Osteocyte (in vitro differentiated cells): ENCODE measurements at regions not wholly inside any gene's neighbourhood (a gene's known extent, or its start where the extent isn't known, plus 50 kb on each side); places are given as distances from the start of the nearest gene placed in this dataset.

Experiments
- DNase-seq: peaks from one replicate; pipeline ENCODE4 v3.0.0; 2021; ENCODE audit warnings: mixed read lengths; ENCODE audit not compliant: unreplicated experiment; ENCODE audit errors: extremely low spot score
- H3K27ac Mint-ChIP-seq: one replicate; pipeline ENCODE4 v1.8.0; 2021; ENCODE audit warnings: mild to moderate bottlenecking, mixed read lengths; ENCODE audit not compliant: unreplicated experiment
- H3K27me3 Mint-ChIP-seq: one replicate; pipeline ENCODE4 v1.8.0; 2021; ENCODE audit warnings: mixed read lengths; ENCODE audit not compliant: unreplicated experiment
- H3K36me3 Mint-ChIP-seq: one replicate; pipeline ENCODE4 v1.8.0; 2021; ENCODE audit warnings: mixed read lengths; ENCODE audit not compliant: unreplicated experiment
- H3K4me1 Mint-ChIP-seq: one replicate; pipeline ENCODE4 v1.8.0; 2021; ENCODE audit warnings: mixed read lengths; ENCODE audit not compliant: unreplicated experiment
- H3K4me3 Mint-ChIP-seq: one replicate; pipeline ENCODE4 v1.8.0; 2021; ENCODE audit warnings: mild to moderate bottlenecking, moderate library complexity, mixed read lengths; ENCODE audit not compliant: unreplicated experiment
- H3K9me3 Mint-ChIP-seq: one replicate; pipeline ENCODE4 v1.8.0; 2021; ENCODE audit warnings: mixed read lengths; ENCODE audit not compliant: unreplicated experiment
- CTCF ChIP-seq: fragments of 200-600 bp; sonication (generic); IDR thresholded peaks from 2 replicates; pipeline ENCODE4 v1.5.0; 2021; ENCODE audit warnings: antibody characterized with exemption, mild to moderate bottlenecking, moderate library complexity

- no peak for TF ChIP-seq CTCF
- H3K27ac Mint-ChIP-seq = no peak overlapping the region
- peaks cover 3% of the 10 kb centered on the region for H3K27me3 Mint-ChIP-seq
- no peaks in the 10 kb centered on the region for H3K36me3 Mint-ChIP-seq
- no peaks in the 10 kb centered on the region for H3K9me3 Mint-ChIP-seq
- DNase-seq = no peak
- no peak overlapping the region for H3K4me3 Mint-ChIP-seq
- peaks cover 5% of the 10 kb centered on the region for H3K4me1 Mint-ChIP-seq
Observed at GRCh38 chr22:35475545-35475944, 65.1 kb upstream of the RASD2 start.

GRCh38 chr22:35476341-35476740 lies 64.3 kb upstream of the RASD2 start:
- H3K36me3 Mint-ChIP-seq = no peaks in the 10 kb centered on the region
- H3K27me3 Mint-ChIP-seq = peaks cover 5% of the 10 kb centered on the region
- no peak overlapping the region for H3K4me3 Mint-ChIP-seq
- DNase-seq = no peak
- TF ChIP-seq CTCF = no peak
- H3K4me1 Mint-ChIP-seq = peaks cover 13% of the 10 kb centered on the region
- H3K27ac Mint-ChIP-seq = no peak overlapping the region
- no peaks in the 10 kb centered on the region for H3K9me3 Mint-ChIP-seq

- no peak overlapping the region for H3K4me3 Mint-ChIP-seq
- H3K4me1 Mint-ChIP-seq = peaks cover 14% of the 10 kb centered on the region
- DNase-seq = no peak
- TF ChIP-seq CTCF = no peak
- H3K27me3 Mint-ChIP-seq = peaks cover 5% of the 10 kb centered on the region
- no peaks in the 10 kb centered on the region for H3K9me3 Mint-ChIP-seq
- no peak overlapping the region for H3K27ac Mint-ChIP-seq
- H3K36me3 Mint-ChIP-seq = no peaks in the 10 kb centered on the region
Observed at GRCh38 chr22:35477911-35478582, 62.6 kb upstream of the RASD2 start.

- no peak for TF ChIP-seq CTCF
- Mint-ChIP-seq H3K27me3 (peaks cover 5% of the 10 kb centered on the region), H3K36me3 (no peaks in the 10 kb centered on the region), H3K27ac (no peak overlapping the region), H3K4me3 (no peak overlapping the region), H3K9me3 (no peaks in the 10 kb centered on the region), H3K4me1 (peaks cover 14% of the 10 kb centered on the region)
- DNase-seq = no peak
Observed at GRCh38 chr22:35478633-35479107, 62.0 kb upstream of the RASD2 start.

GRCh38 chr22:35479359-35479758 lies 61.3 kb upstream of the RASD2 start:
- Mint-ChIP-seq H3K36me3 (no peaks in the 10 kb centered on the region), H3K9me3 (no peaks in the 10 kb centered on the region), H3K27me3 (peaks cover 10% of the 10 kb centered on the region), H3K27ac (no peak overlapping the region), H3K4me3 (no peak overlapping the region), H3K4me1 (peaks cover 14% of the 10 kb centered on the region)
- no peak for DNase-seq
- TF ChIP-seq CTCF = no peak
